Ammon's horn (tissue), 1 donor: ENCODE measurements at regions not wholly inside any gene's neighbourhood (a gene's known extent, or its start where the extent isn't known, plus 50 kb on each side); places are given as distances from the start of the nearest gene placed in this dataset.

Source experiments
- DNase-seq: peaks from one replicate; pipeline ENCODE4 v3.0.0-alpha.2; 2016; ENCODE audit warnings: low spot score

- no peak for DNase-seq
Observed at GRCh38 chr13:65035302-65035701, 2194.8 kb downstream of the PCDH9 start.

GRCh38 chr13:65034266-65034665 is 2195.9 kb downstream of the PCDH9 start:
- DNase-seq: no peak

DNA sequence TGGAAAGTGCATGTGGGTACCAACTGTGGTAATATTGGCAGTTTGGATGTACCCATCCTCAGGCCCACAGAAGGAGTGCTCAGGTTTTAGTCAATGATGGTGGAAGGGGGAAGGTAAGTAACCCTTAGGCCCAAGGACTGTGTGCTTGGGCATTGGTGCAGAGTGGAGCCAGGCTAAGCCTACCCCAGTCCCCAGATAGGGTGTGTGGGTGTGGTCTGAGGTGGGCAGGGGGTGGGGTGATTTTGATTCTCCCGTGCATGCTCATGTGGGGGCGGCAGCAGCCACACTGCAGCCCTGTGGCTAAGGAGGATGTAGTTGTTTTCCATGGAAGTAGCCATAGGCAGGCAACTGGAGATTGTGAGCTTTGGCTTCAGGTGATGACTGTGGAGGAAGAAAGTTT is 2197.3 kb downstream of the PCDH9 start:
- DNase-seq: no peak

- no peak for DNase-seq
Observed at GRCh38 chr13:65028101-65028500, 2202.0 kb downstream of the PCDH9 start.

- no peak for DNase-seq
Observed at GRCh38 chr13:65026505-65026904, 2203.6 kb downstream of the PCDH9 start.

GRCh38 chr13:65011378-65011777 is 2218.8 kb downstream of the PCDH9 start:
- no peak for DNase-seq

GRCh38 chr13:64997438-64997837 is 2232.7 kb downstream of the PCDH9 start:
- DNase-seq: no peak

DNA sequence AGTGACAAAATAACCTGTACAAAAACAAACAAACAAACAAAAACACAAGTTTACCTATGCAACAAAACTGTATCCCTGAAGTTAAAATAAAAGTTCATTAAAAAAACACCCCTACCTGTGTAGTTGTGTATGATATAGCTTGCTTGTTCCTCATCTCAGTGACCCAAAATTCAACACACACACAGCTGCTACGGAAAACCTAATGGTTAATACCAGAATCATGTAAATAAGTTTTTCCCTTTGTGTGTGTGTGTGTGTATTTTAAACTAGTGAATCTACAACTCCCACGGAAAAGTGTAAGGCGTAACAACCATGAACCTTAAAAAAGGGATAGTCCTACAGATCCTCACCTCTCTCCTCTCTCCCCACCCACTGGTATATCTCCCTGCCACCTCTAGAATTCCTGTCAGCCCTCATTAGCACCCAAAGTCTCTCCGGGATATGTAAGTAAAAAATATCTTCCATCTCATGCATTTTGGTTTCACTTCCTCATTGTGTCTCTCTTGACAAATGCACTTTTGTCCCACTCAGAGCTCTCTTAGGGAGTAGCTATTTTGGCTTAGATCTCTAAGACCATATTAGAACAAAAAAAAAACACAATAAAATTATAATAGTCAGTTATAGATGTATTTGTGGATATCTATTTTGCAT is 2236.5 kb downstream of the PCDH9 start:
- DNase-seq: no peak

GRCh38 chr13:64992314-64992713 is 2237.8 kb downstream of the PCDH9 start:
- no peak for DNase-seq

GRCh38 chr13:64985075-64985474 is 2245.1 kb downstream of the PCDH9 start:
- no peak for DNase-seq

- DNase-seq: no peak
Observed at GRCh38 chr13:64962404-64962803, 2267.7 kb downstream of the PCDH9 start.

GRCh38 chr13:64959276-64959675 is 2270.9 kb downstream of the PCDH9 start:
- DNase-seq: no peak

DNA sequence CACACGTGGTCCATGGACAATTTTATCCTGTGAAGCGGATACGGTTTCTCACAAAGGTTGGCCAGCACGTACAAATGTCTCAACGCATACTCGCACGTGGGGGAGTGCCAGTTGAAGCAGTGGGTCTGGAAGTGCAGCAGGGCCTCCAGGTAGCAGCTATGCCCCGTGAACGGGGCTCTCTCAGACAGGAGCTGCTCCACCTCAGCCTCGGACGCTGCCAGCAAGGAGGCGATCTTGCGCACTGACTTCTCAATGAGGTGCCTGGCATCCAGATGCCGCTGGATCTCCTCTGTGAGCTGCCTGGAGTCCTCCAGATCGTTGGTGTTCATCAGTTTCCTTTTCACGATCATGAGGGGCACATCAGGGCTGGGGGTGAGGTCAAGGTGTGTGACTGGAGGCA is 2272.0 kb downstream of the PCDH9 start:
- DNase-seq: no peak

DNA sequence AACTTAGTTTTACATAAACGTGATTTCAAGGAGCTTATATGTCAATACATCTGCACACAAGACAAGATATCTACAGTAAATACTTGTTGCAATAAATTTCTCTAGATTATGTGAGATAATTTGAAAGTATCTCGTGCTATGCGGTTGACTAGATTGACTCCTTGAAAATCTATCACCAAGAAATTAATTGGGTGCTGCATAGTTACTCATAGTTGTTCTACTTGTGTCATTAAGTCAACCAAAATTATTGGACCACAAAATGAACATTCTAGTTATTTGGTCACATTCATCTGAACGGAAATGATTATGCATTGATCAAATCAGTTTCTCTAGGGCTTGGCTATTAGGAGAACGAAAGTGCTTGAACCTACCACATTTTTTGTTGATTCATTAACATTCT is 2291.5 kb downstream of the PCDH9 start:
- DNase-seq: no peak

GRCh38 chr13:64937302-64937701 is 2292.8 kb downstream of the PCDH9 start:
- DNase-seq: no peak

- DNase-seq: no peak
Observed at GRCh38 chr13:64936879-64937278, 2293.3 kb downstream of the PCDH9 start.

GRCh38 chr13:64935441-64935840 is 2294.7 kb downstream of the PCDH9 start:
- DNase-seq: no peak

GRCh38 chr13:64934569-64935362 is 2295.4 kb downstream of the PCDH9 start:
- no peak for DNase-seq

GRCh38 chr13:64930636-64931035 is 2299.5 kb downstream of the PCDH9 start:
- DNase-seq: no peak

GRCh38 chr13:64928696-64929499 is 2301.2 kb downstream of the PCDH9 start:
- no peak for DNase-seq

DNA sequence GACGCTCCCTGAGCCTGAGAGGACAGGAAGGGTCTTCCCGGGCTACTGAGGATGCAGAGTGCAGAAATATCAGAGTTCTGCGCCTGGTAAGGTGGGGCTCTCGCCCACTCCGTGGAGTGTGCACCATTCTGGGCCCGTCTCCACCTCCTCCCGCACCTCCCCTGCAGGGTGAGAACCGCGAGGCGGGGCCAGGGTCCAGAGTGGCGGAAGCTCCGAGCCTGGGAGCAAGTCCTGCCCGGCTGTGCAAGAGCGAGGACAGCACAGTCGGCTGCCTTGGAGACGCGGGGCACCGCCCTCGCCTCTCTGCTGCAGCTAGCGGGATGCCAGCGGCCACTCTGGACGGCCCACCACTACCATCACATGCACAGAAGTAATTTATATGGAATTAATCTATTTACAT is 2304.4 kb downstream of the PCDH9 start:
- no peak for DNase-seq

- DNase-seq: no peak
Observed at GRCh38 chr13:64925284-64925683, 2304.9 kb downstream of the PCDH9 start.

DNA sequence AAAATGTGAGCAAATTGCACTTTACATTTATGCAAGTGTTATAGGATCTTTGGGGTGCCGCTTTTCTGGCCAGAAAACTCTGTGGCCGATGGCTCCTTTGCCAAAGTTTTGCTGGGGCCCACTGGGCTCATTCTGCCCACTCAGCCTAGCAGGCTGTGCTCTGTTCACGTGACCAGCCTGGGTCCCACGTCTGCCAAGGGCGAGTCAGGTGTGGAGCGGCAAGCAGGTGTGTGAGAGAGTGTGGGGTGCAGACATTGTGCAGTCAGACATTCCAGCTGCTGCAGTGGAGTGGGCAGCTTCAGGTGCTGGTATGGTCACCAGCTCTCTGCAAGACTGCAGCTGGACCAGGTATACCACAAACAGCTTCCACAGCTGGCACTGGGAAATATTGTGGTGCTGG is 2305.7 kb downstream of the PCDH9 start:
- no peak for DNase-seq
